ENCODE measurements at regions not wholly inside any gene's neighbourhood (a gene's known extent, or its start where the extent isn't known, plus 50 kb on each side); places are given as distances from the start of the nearest gene placed in this dataset.

- no peaks in the 10 kb centered on the region for H3K27me3 Mint-ChIP-seq
- peaks cover 0 to 1% of the 10 kb centered on the region in 2 donors for H3K36me3 Mint-ChIP-seq
- ATAC-seq (replicated peaks): no peak
- no peak for DNase-seq
- no peak overlapping the region for H3K27ac Mint-ChIP-seq
- H3K4me3 Mint-ChIP-seq: no peak overlapping the region
- H3K4me1 Mint-ChIP-seq: no peaks in the 10 kb centered on the region
- peaks cover 2 to 5% of the 10 kb centered on the region in 2 donors for H3K9me3 Mint-ChIP-seq
Observed at GRCh38 chr3:89586676-89587075, 479.3 kb downstream of the EPHA3 start.

- Mint-ChIP-seq H3K27me3 (no peaks in the 10 kb centered on the region), H3K9me3 (peaks cover 0 to 4% of the 10 kb centered on the region in 2 donors), H3K27ac (no peak overlapping the region), H3K4me3 (no peak overlapping the region), H3K4me1 (no peaks in the 10 kb centered on the region), H3K36me3 (no peaks in the 10 kb centered on the region)
- ATAC-seq (replicated peaks) (no peak), DNase-seq (no peak)
Observed at GRCh38 chr3:89606151-89606550, 498.7 kb downstream of the EPHA3 start.

- no peak overlapping the region for H3K4me3 Mint-ChIP-seq
- no peaks in the 10 kb centered on the region for H3K4me1 Mint-ChIP-seq
Observed at GRCh38 chr3:89612027-89612426, 504.6 kb downstream of the EPHA3 start.

GRCh38 chr3:89613241-89613640 is 505.8 kb downstream of the EPHA3 start:
- DNase-seq: no peak
- no peak overlapping the region for H3K4me3 Mint-ChIP-seq
- no peaks in the 10 kb centered on the region for H3K4me1 Mint-ChIP-seq
- H3K9me3 Mint-ChIP-seq: peaks cover 0 to 11% of the 10 kb centered on the region in 2 donors
- no peaks in the 10 kb centered on the region for H3K27me3 Mint-ChIP-seq
- no peak for ATAC-seq (replicated peaks)
- H3K27ac Mint-ChIP-seq: no peak overlapping the region
- no peaks in the 10 kb centered on the region for H3K36me3 Mint-ChIP-seq

More at GRCh38 chr3:89612027-89612426, 504.6 kb downstream of the EPHA3 start:
- ATAC-seq (replicated peaks): no peak
- DNase-seq: no peak
- H3K9me3 Mint-ChIP-seq: peaks cover 0 to 11% of the 10 kb centered on the region in 2 donors
- no peak overlapping the region for H3K27ac Mint-ChIP-seq
- no peaks in the 10 kb centered on the region for H3K36me3 Mint-ChIP-seq
- H3K27me3 Mint-ChIP-seq: no peaks in the 10 kb centered on the region

GRCh38 chr3:89617706-89618105 is 510.3 kb downstream of the EPHA3 start:
- Mint-ChIP-seq H3K9me3 (peaks cover 0 to 4% of the 10 kb centered on the region in 2 donors), H3K36me3 (no peaks in the 10 kb centered on the region), H3K4me1 (no peaks in the 10 kb centered on the region), H3K27me3 (no peaks in the 10 kb centered on the region), H3K4me3 (no peak overlapping the region), H3K27ac (no peak overlapping the region)
- ATAC-seq (replicated peaks): no peak
- DNase-seq: no peak

GRCh38 chr3:89619263-89619662 is 511.8 kb downstream of the EPHA3 start:
- Mint-ChIP-seq H3K27me3 (no peaks in the 10 kb centered on the region), H3K4me1 (no peaks in the 10 kb centered on the region), H3K9me3 (peaks cover 0 to under 1% of the 10 kb centered on the region in 2 donors), H3K27ac (no peak overlapping the region), H3K4me3 (no peak overlapping the region), H3K36me3 (no peaks in the 10 kb centered on the region)
- DNase-seq: no peak
- ATAC-seq (replicated peaks): no peak

- Mint-ChIP-seq H3K9me3 (no peaks in the 10 kb centered on the region), H3K36me3 (no peaks in the 10 kb centered on the region), H3K4me1 (no peaks in the 10 kb centered on the region), H3K4me3 (no peak overlapping the region), H3K27ac (no peak overlapping the region), H3K27me3 (no peaks in the 10 kb centered on the region)
- ATAC-seq (replicated peaks) (no peak), DNase-seq (no peak)
Observed at GRCh38 chr3:89622063-89622700, 514.8 kb downstream of the EPHA3 start.

GRCh38 chr3:89624494-89624893 is 517.1 kb downstream of the EPHA3 start:
- no peak for ATAC-seq (replicated peaks)
- Mint-ChIP-seq H3K4me1 (no peaks in the 10 kb centered on the region), H3K36me3 (no peaks in the 10 kb centered on the region), H3K27me3 (no peaks in the 10 kb centered on the region), H3K4me3 (no peak overlapping the region), H3K9me3 (peaks cover 3 to 4% of the 10 kb centered on the region in 2 donors), H3K27ac (no peak overlapping the region)
- DNase-seq: no peak

GRCh38 chr3:89625945-89626344 is 518.5 kb downstream of the EPHA3 start:
- no peaks in the 10 kb centered on the region for H3K4me1 Mint-ChIP-seq
- no peak for DNase-seq
- no peaks in the 10 kb centered on the region for H3K36me3 Mint-ChIP-seq
- no peak for ATAC-seq (replicated peaks)
- H3K27me3 Mint-ChIP-seq: no peaks in the 10 kb centered on the region
- H3K9me3 Mint-ChIP-seq: peaks cover 3 to 10% of the 10 kb centered on the region in 2 donors
- H3K4me3 Mint-ChIP-seq: no peak overlapping the region
- no peak overlapping the region for H3K27ac Mint-ChIP-seq

GRCh38 chr3:89628856-89629670 is 521.6 kb downstream of the EPHA3 start:
- peaks cover 3 to 16% of the 10 kb centered on the region in 2 donors for H3K9me3 Mint-ChIP-seq
- H3K4me1 Mint-ChIP-seq: no peaks in the 10 kb centered on the region
- H3K36me3 Mint-ChIP-seq: no peaks in the 10 kb centered on the region
- no peak overlapping the region for H3K4me3 Mint-ChIP-seq
- DNase-seq (no peak), ATAC-seq (replicated peaks) (no peak)
- H3K27ac Mint-ChIP-seq: no peak overlapping the region
- no peaks in the 10 kb centered on the region for H3K27me3 Mint-ChIP-seq

- Mint-ChIP-seq H3K4me1 (no peaks in the 10 kb centered on the region), H3K9me3 (peaks cover 0 to 12% of the 10 kb centered on the region in 2 donors), H3K36me3 (no peaks in the 10 kb centered on the region), H3K27ac (no peak overlapping the region), H3K27me3 (no peaks in the 10 kb centered on the region), H3K4me3 (no peak overlapping the region)
- DNase-seq: no peak
- no peak for ATAC-seq (replicated peaks)
Observed at GRCh38 chr3:89635137-89635536, 527.7 kb downstream of the EPHA3 start.

GRCh38 chr3:89644716-89645115 is 537.3 kb downstream of the EPHA3 start:
- H3K27ac Mint-ChIP-seq: no peak overlapping the region

GRCh38 chr3:89649431-89649830 is 542.0 kb downstream of the EPHA3 start:
- Mint-ChIP-seq H3K27me3 (no peaks in the 10 kb centered on the region), H3K27ac (no peak overlapping the region), H3K9me3 (no peaks in the 10 kb centered on the region), H3K4me3 (no peak overlapping the region), H3K4me1 (no peaks in the 10 kb centered on the region), H3K36me3 (no peaks in the 10 kb centered on the region)
- DNase-seq (no peak), ATAC-seq (replicated peaks) (no peak)

More at GRCh38 chr3:89644716-89645115, 537.3 kb downstream of the EPHA3 start:
- ATAC-seq (replicated peaks): no peak
- Mint-ChIP-seq H3K4me1 (no peaks in the 10 kb centered on the region), H3K36me3 (no peaks in the 10 kb centered on the region), H3K9me3 (peaks cover 4 to 6% of the 10 kb centered on the region in 2 donors), H3K27me3 (no peaks in the 10 kb centered on the region), H3K4me3 (no peak overlapping the region)
- DNase-seq: no peak

GRCh38 chr3:89654031-89654430 is 546.6 kb downstream of the EPHA3 start:
- no peaks in the 10 kb centered on the region for H3K27me3 Mint-ChIP-seq
- no peak overlapping the region for H3K4me3 Mint-ChIP-seq
- ATAC-seq (replicated peaks) (no peak), DNase-seq (no peak)
- no peak overlapping the region for H3K27ac Mint-ChIP-seq
- H3K36me3 Mint-ChIP-seq: no peaks in the 10 kb centered on the region
- H3K9me3 Mint-ChIP-seq: peaks cover 4 to 8% of the 10 kb centered on the region in 2 donors
- H3K4me1 Mint-ChIP-seq: no peaks in the 10 kb centered on the region

- H3K36me3 Mint-ChIP-seq: no peaks in the 10 kb centered on the region
Observed at GRCh38 chr3:89656388-89656787, 549.0 kb downstream of the EPHA3 start.

More at GRCh38 chr3:89656388-89656787, 549.0 kb downstream of the EPHA3 start:
- Mint-ChIP-seq H3K9me3 (peaks cover 4 to 8% of the 10 kb centered on the region in 2 donors), H3K4me3 (no peak overlapping the region), H3K27me3 (no peaks in the 10 kb centered on the region), H3K4me1 (no peaks in the 10 kb centered on the region), H3K27ac (no peak overlapping the region)
- ATAC-seq (replicated peaks) (no peak), DNase-seq (no peak)

All from stimulated activated naive B cell treated with anti-CD40 and anti-IgM and Interleukin-4, amounts not matched to agents 10 μg/mL and 1 μg/mL and 100 μg/mL, for 72 hours (primary cell).